ENCODE measurements at regions not wholly inside any gene's neighbourhood (a gene's known extent, or its start where the extent isn't known, plus 50 kb on each side); places are given as distances from the start of the nearest gene placed in this dataset.

DNA sequence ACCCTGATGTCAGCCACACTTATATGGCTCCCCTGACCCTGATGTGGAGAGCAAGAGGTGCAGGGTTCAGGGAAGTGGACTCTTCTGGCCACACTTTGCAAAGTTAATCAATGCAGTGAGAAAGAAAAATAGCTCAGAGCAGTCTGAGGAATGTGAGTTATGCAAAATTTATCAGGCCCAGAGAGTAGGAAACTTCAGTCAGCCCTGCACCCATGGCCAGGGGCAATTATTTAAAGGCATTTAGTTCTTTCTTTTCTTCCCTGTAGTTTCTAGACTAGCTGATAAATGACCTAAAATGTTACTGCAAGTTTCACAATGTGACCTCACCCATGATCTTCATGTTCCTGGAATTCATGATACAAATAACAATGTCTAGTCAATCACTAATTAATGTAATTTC lies 143.7 kb upstream of the GGTLC1 start:
- no peak for ATAC-seq
- DNase-seq: no peak
- intact Hi-C loops (cut with DNase I, micrococcal nuclease): no loop called here

DNA sequence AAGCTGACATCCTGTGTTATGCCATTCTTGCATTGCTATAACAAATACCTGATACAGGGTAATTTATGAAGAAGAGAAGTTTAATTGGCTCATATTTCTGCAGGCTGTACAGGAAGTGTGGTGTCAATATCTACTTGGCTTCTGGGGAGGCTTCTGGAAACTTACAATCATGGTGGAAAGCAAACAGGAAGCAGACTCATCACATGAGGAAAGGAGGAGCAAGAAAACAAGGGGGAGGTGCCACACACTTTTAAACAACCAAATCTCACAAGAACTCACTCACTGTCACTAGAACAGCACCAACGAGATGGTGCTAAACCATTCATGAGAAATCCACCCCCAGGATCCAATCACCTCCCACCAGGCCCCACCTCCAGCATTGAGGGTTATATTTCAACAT lies 143.1 kb upstream of the GGTLC1 start:
- DNase-seq: no peak
- ATAC-seq: no peak
- intact Hi-C loops (cut with DNase I, micrococcal nuclease): no loop called here

DNA sequence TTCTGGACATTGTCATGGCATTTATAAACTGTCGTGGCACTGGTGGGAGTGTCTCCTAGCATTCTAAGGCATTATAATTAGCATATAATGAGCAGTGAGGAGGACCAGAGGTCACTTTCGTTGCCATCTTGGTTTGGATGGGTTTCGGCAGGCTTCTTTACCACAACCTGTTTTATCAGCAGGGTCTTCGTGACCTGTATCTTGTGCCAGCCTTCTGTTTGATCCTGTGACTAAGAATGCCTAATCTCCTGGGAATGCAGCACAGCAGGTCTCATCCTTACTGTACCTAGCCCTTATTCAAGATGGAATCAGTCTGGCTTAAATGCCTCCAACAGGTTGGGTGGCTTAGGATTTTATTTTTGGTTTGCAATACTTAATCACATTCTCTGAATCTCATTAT lies 142.7 kb upstream of the GGTLC1 start:
- ATAC-seq (no peak), DNase-seq (no peak)
- intact Hi-C loops (cut with DNase I, micrococcal nuclease): no loop called here

DNA sequence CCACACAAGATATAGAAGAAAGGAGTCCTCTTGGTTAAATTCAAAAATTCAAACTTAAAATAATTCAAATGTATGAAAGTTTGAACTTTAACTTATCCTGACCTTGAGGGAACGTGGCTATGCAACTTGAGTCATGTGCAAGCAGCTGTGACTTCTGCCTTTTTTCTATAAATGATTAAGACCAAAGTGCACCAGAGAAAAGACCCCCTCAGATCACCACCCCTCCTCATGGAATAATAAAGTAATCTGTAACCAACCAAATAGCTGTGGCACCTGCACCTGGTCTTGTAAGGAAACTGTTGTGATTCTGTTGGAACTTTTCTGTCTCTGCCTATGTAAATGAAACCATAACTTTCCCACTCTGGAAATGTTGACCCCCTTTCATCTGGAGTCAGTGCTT lies 141.1 kb upstream of the GGTLC1 start:
- no peak for ATAC-seq
- DNase-seq: no peak
- intact Hi-C loops (cut with DNase I, micrococcal nuclease): no loop called here

DNA sequence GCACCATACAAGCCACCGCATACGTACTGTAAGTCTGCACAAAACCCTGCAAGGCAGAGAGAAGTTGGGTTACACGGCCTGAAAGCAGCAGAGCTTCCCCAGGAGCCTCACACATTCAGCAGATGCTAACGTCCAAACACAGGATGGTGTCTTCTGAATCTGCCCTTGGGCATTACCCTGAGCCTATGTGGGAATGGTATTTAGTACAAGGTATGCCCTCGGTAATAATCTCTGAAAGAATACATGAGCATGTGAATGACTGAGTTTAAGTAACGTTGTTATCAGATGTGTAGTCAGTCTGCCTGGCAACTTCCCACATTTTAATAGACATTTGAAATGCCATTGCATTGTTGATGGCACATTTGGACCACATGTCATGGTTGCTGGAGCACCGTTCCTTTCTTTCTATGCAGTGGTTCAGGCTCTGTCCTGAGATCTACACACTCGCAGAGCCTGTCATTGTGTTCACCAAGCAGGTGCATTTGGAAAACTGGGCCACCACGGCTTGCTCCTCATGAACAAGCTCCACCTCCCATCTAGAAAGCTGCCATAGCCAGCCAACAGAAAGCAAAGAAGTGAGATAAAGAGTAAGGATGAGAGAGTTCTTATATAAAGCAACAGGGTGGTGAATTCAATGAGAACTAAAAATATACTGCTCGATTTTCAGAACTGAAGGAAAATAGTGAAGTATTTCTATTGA lies 136.5 kb upstream of the GGTLC1 start:
- DNase-seq (no peak), ATAC-seq (no peak)
- intact Hi-C loops (cut with DNase I, micrococcal nuclease): no loop called here

DNA sequence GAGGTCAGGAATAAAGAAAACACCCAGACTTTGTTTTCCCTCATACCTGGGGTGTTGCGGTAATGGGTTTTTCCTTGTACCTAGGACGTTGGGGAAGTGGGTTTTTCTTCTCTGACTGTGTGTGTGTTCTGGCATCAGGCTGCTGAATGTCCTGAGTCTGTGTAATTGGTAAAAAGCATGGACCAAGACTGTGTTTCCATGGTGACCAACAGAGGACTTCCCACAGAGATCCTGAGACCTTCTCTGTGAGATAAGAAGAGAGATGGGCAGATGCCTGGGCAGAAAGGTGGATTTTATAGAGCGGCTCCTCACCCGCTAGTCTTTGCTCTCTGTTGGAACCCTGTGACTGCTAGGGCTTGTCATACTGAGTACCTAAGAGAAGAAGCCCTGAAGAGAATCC lies 135.4 kb upstream of the GGTLC1 start:
- ATAC-seq: no peak
- intact Hi-C loops (cut with DNase I, micrococcal nuclease): no loop called here
- DNase-seq: no peak

DNA sequence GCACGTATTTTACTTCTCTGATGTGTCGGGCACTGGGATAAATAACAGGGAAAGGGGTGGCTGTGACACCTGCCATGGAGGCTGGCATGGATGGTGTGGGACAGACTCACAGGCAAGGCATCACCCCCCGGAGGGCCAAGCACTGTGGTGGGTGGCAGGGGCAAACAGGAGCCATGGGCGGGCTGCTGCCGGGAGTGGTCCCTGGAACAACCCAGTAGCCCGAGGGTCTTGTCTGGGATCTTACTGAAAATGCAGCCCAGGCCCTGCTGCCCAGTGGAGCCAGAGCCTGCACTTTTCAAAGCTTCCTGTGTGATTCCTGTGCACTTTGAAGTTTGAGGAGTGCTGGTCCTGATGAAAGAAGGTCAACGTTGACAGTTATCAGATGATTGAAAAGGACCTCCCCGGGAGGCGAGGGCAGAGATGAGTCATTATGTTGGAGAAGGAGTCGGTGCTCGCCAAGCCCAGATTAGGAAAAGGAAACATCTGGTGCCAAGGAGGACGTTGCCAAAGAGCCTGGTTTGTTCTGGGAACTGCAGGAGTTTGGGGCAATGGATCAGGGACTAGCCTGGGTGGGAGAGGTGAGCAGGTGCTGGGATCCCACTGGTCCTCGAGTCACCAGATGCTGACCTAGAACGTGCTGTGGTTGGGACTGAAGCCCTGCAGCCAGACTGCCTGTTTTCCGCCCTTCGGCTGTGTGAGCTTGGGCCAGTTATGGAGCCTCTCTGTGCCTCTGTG lies 130.0 kb upstream of the GGTLC1 start:
- ATAC-seq (no peak), DNase-seq (peak in 1 of 2 donors; percentile 8)
- intact Hi-C loops (cut with DNase I, micrococcal nuclease): no loop called here

DNA sequence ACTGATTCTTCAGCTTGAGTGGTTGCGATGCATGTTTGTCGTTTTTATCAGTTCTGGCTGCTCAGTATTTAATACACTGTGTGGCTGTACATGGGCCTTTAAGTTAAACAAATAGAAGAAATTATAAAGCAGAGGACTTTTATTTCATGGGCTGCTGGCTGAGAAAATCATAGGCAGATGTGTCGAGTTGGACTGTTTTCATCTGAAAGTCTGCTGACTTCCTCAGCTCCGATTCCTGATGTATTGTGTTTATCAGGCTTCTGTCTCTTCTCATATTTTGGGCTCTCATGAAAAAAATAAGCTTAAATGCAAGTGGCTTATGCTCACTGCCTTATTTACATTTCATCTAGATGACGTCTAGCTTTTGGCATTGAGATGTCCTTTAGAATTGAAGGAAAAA lies 129.5 kb upstream of the GGTLC1 start:
- intact Hi-C loops (cut with DNase I, micrococcal nuclease): no loop called here
- DNase-seq: no peak
- no peak for ATAC-seq

DNA sequence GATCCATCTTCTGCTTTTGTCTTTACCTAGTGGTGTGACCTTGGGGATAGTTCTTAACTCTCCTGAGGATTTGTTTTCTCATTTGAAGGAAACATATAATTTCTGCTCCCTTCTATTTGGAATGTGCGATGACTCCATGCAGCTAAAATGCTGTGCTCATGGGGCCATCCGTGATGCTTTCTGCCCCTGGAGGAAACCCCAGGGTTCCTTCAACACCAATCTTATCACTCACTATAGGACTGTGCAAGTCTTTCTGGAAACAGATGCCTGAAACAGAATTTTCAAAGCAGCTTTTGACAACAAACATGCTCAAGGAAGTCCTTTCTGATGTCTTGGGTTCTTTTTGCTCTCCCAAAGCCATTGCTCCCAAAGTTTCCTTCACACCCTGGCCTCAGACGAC lies 128.8 kb upstream of the GGTLC1 start:
- no peak for DNase-seq
- intact Hi-C loops (cut with DNase I, micrococcal nuclease): no loop called here
- ATAC-seq: no peak

DNA sequence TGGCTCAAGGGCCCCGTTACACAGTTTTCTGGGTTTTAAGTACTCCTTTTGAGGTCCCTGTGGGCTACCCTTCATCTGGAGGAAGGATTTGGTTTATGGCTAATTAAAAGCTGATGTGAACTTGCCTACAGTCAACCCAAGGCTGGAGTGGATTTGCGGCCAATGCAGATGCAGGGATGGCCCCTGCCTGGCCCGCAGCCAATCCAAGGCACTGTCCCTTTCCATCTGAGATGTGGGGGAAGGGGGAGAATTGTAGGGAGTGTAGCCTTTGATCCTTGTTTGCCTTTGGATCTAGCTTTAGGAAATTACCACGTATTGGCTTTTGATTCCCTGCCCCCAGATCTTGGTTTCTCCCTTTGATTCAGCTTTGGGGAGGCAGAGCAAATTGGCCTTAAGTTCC lies 128.0 kb upstream of the GGTLC1 start:
- intact Hi-C loops (cut with DNase I, micrococcal nuclease): no loop called here
- DNase-seq (no peak), ATAC-seq (no peak)

DNA sequence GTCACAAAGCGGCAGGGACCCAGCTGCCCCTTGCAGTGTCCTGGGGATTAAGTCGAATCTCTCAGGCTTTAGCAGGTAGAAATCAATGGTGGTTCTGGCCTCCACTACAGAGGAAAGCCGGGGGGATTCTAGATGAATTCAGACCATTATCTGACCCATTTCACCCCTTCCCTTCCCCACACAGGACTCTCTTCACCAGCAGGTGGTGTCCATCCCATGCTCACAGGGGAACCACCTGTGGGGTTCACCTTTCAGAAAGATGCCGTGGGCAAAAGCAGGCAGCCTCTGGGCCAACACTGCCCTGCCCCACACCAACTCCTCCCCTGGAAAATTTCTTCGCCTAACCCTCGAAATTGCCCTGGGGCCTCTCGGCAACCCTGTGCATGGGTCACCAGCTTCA lies 123.8 kb upstream of the GGTLC1 start:
- no peak for ATAC-seq
- DNase-seq: no peak
- intact Hi-C loops (cut with DNase I, micrococcal nuclease): no loop called here

DNA sequence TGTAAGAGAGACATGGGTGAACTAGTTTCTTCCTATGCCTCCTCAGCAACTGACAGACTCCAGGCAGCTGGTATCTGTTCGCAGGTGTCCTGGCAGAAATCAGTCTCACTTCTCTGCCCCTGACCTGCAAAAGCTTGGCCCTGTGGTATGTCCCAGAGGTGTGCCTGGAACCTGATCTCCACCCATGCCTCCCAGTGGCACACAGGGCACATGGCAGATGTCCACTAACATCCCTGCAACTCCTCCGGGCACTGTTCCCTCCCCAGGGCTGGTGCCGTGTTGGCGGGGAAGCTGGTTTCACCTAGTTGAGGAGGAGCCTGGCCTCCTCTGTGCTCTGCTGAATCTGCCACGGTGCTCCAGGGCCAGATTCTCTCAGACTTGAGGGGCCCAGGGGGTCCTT lies 123.3 kb upstream of the GGTLC1 start:
- ATAC-seq: no peak
- intact Hi-C loops (cut with DNase I, micrococcal nuclease): no loop called here

DNA sequence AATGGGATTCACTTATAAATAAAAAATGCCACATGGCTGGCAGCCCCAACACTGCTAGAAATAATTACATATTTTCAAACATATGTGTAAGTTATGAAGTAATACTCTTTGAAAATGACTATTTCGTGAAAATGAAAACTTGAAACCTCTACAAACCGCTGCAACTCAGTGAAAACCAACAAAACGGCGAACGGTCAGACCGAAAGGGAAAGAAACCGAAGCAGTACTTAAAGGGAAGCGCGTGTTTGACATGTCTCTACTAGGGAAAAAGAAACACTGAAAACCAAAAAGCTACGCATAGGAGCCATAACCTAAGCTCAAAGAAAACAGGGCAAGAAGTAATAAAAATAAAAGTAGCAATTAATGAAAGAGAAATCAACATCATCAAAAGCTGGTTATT lies 121.0 kb upstream of the GGTLC1 start:
- intact Hi-C loops (cut with DNase I, micrococcal nuclease): no loop called here
- DNase-seq (no peak), ATAC-seq (no peak)

More for the DNA sequence above, 123.3 kb upstream of the GGTLC1 start:
- no peak for DNase-seq

DNA sequence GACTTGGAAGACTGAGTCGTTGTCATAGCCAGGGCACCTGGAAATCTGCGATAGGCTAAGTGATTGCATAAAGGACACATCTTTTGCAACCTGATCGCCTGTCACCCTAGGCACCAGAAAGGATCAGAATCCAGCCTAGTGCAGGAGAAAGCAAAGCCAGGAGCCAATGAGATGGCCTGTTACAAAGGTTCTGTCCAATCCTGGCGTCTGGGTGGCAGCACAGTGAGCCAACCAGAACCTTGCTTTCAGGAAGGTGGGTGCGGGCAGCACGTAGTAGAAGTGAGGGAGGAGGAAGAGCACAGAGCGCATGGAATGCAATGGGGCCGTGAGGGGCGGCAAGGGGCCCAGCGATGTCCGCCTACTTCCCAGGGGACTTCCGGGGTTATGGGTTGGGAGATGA lies 120.4 kb upstream of the GGTLC1 start:
- DNase-seq: no peak

DNA sequence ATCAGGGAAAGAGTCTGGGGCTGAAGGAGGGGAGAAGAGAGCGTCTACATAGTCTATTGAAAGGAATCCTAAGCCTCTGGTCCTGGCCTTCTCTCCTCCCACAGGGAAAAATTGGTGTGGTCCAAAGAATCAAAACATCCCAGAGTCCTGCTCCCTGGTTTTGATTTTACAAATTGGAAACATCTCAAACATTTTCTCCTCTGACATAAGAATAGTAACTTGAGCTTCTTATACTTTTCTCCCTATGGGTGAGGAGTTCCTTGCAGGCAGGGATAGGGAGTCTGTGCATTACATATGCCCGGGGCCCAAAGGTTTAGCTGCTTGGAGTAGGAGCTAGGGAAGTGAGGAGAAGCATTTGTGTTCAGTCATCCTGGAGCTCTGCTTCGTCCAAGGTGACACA lies 120.0 kb upstream of the GGTLC1 start:
- intact Hi-C loops (cut with DNase I, micrococcal nuclease): no loop called here
- ATAC-seq: no peak

More for the DNA sequence above, 120.4 kb upstream of the GGTLC1 start:
- ATAC-seq: no peak
- intact Hi-C loops (cut with DNase I, micrococcal nuclease): no loop called here

DNA sequence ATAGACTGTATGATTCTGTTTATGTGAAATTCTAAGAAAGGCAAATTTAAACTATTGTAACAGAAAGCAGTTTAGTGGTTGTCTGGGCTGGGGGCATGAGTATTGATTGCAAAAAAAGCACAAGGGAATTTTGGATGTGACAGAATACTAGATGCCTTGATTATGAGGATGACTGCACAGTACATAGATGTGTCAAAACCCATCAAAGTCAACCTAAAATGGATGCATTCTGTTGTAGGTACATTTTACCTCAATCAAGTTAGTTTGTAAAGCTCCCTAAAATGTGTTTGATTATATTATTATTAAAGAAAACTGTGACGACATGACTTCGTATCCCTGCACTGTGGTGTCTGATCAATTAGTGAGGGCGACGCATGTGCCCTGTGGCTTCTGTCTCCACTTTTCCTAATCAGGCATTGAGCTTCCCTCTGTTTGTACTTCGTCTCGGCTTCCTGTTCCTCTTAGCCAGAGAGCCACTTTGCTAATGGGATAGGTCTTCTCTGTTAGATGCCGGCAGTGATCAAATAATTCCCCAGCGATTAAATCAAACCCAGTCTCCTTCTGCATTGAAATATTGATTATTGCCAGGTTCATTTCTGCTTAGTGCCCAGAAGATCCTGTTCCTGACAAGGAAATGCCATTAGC lies 118.3 kb upstream of the GGTLC1 start:
- ATAC-seq: no peak

More for the DNA sequence above, 120.0 kb upstream of the GGTLC1 start:
- no peak for DNase-seq

DNA sequence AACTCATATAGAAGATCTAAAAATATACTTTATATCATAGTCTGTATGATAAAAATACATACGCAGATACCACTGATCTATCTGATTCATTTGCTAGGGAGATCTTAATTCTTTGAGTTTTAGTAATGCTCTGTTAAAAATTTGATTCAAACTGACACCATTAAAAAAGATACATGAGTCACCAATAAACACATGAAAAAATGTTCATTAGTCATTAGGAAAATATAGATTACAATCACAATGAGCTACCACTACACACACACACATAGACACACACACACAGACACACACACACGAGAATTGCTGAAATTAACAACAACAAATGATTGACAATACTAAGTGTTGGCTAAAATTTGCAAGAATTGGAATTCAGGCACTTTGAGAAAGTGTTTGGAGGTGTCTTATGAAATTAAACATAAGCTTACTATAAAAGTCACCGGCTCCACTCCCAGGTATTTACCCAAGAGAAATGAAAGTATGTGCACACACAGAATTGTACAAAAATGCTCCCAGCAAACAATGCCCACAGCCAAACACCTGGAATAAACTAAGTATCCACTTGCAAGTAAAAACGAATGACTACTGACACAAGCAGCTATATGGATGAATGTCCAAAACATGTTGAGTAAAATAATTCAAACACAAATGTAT lies 117.7 kb upstream of the GGTLC1 start:
- no peak for ATAC-seq

More for the DNA sequence above, 118.3 kb upstream of the GGTLC1 start:
- intact Hi-C loops (cut with DNase I, micrococcal nuclease): no loop called here
- no peak for DNase-seq

DNA sequence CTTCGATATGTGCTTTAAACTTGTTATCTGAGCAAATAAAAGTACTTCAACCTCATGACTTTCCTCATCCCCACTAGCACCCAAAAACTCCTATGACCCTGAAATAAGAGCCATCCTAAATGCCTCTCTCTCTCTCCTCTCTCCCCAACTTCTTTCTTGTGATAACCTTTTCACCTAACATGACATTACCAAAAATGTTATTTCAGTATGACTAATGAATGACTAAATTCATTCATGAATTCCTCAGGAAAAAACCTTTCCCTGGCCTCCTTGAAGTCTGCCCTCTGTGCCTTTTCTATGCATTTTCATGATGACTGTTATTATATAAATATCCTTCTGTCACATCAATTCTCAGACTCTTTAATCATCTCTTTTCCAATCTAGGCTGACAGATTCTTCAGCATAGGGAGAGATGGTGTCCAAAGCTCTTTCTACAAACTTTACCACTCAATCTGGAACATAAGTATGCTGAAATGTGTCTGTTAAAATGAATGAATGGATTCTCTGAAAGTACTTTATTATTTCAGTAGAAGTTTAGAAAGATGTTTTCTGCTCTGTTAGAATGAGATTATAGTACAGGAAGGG lies 114.3 kb upstream of the GGTLC1 start:
- ATAC-seq: no peak
- intact Hi-C loops (cut with DNase I, micrococcal nuclease): no loop called here
- DNase-seq: no peak

More for the DNA sequence above, 117.7 kb upstream of the GGTLC1 start:
- intact Hi-C loops (cut with DNase I, micrococcal nuclease): no loop called here
- no peak for DNase-seq

DNA sequence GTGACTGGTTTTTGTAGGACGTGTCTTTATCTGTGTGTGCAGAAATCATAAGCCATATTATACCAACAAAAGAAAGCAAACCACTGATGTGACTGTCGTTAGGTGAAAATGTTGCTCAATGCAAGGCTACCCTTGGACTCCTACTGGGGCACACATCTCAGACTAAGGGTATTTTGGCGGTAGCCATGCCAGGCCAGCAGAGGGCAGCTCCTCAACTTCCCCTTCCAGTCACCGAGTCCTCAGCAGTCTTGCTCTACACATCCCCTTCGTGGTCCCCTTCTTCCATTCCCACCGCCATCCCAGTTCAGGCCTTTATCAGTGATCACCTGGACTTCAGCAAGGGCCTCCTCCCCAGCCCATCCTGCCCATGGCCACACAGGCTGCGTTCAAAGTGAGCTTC lies 113.7 kb upstream of the GGTLC1 start:
- intact Hi-C loops (cut with DNase I, micrococcal nuclease): no loop called here
- ATAC-seq (no peak), DNase-seq (no peak)
